ENCODE measurements at regions not wholly inside any gene's neighbourhood (a gene's known extent, or its start where the extent isn't known, plus 50 kb on each side); places are given as distances from the start of the nearest gene placed in this dataset.

- no peak for DNase-seq (ENCODE audit: low spot score in 2 of 2, unreplicated experiment in 2 of 2)
- H3K9me3 Mint-ChIP-seq, result no peaks in the 10 kb centered on the region
- no peak for TF ChIP-seq CTCF (IDR thresholded peaks at IDR 0.05; ENCODE audit: unreplicated experiment)
- no peaks in the 10 kb centered on the region for H3K36me3 Mint-ChIP-seq
- H3K27ac Mint-ChIP-seq, result no peak overlapping the region
- H3K4me1 Mint-ChIP-seq, result no peaks in the 10 kb centered on the region
- H3K4me3 Mint-ChIP-seq, result no peak overlapping the region
- H3K27me3 Mint-ChIP-seq (ENCODE audit: low read depth), result peaks cover 8% of the 10 kb centered on the region
These were observed 152.5 kb upstream of the NFIB start for GRCh38 chr9:14466429-14466818.

- Mint-ChIP-seq H3K36me3 (no peaks in the 10 kb centered on the region), H3K27me3 (ENCODE audit: low read depth) (no peaks in the 10 kb centered on the region), H3K9me3 (no peaks in the 10 kb centered on the region), H3K4me3 (no peak overlapping the region), H3K27ac (no peak overlapping the region), H3K4me1 (no peaks in the 10 kb centered on the region)
- DNase-seq (ENCODE audit: low spot score in 2 of 2, unreplicated experiment in 2 of 2), result no peak
- no peak for TF ChIP-seq CTCF (IDR thresholded peaks at IDR 0.05; ENCODE audit: unreplicated experiment)
These were observed 149.0 kb upstream of the NFIB start for GRCh38 chr9:14462950-14463349.

DNA sequence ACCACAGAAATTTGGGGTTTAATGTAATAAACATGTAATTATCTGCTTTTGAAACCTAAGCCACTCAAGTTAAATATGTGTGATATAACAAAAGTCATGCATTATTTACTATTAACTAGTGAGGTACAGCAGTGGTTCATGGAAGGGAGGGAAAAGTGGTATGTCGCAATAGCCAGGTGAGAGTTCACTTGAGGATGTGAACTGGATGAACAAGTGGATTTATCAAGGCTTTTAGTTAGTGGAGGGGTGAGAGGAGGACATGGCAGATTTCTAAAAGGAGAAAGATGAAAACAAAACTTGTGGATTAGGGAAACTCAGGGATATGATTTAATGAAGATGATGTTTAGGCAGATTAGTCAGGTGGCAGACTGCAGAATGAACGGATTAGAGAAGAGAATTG, 141.3 kb upstream of the NFIB start:
- Mint-ChIP-seq H3K9me3 (no peaks in the 10 kb centered on the region), H3K36me3 (no peaks in the 10 kb centered on the region), H3K27me3 (ENCODE audit: low read depth) (no peaks in the 10 kb centered on the region), H3K4me3 (no peak overlapping the region), H3K27ac (no peak overlapping the region), H3K4me1 (peaks cover 16% of the 10 kb centered on the region)
- no peak for TF ChIP-seq CTCF (IDR thresholded peaks at IDR 0.05; ENCODE audit: unreplicated experiment)
- DNase-seq (ENCODE audit: low spot score in 2 of 2, unreplicated experiment in 2 of 2), result no peak

- H3K27ac Mint-ChIP-seq, result no peak overlapping the region
- DNase-seq (ENCODE audit: low spot score in 2 of 2, unreplicated experiment in 2 of 2), result no peak
- H3K9me3 Mint-ChIP-seq, result peaks cover 2% of the 10 kb centered on the region
- no peak overlapping the region for H3K4me3 Mint-ChIP-seq
- no peak for TF ChIP-seq CTCF (IDR thresholded peaks at IDR 0.05; ENCODE audit: unreplicated experiment)
- no peaks in the 10 kb centered on the region for H3K36me3 Mint-ChIP-seq
- H3K27me3 Mint-ChIP-seq (ENCODE audit: low read depth), result peaks cover 2% of the 10 kb centered on the region
- peaks cover 16% of the 10 kb centered on the region for H3K4me1 Mint-ChIP-seq
These were observed 139.3 kb upstream of the NFIB start for GRCh38 chr9:14453286-14453685.

- Mint-ChIP-seq H3K4me3 (no peak overlapping the region), H3K9me3 (peaks cover 9% of the 10 kb centered on the region), H3K27ac (no peak overlapping the region), H3K27me3 (ENCODE audit: low read depth) (peaks cover 2% of the 10 kb centered on the region), H3K4me1 (peaks cover 16% of the 10 kb centered on the region), H3K36me3 (no peaks in the 10 kb centered on the region)
- TF ChIP-seq CTCF (IDR thresholded peaks at IDR 0.05; ENCODE audit: unreplicated experiment), result no peak
- no peak for DNase-seq (ENCODE audit: low spot score in 2 of 2, unreplicated experiment in 2 of 2)
These were observed 138.6 kb upstream of the NFIB start for GRCh38 chr9:14452539-14452938.

GRCh38 chr9:14451949-14452348, 138.0 kb upstream of the NFIB start:
- Mint-ChIP-seq H3K36me3 (no peaks in the 10 kb centered on the region), H3K27ac (no peak overlapping the region), H3K27me3 (ENCODE audit: low read depth) (peaks cover 2% of the 10 kb centered on the region), H3K9me3 (peaks cover 15% of the 10 kb centered on the region), H3K4me3 (no peak overlapping the region), H3K4me1 (peaks cover 16% of the 10 kb centered on the region)
- no peak for DNase-seq (ENCODE audit: low spot score in 2 of 2, unreplicated experiment in 2 of 2)
- no peak for TF ChIP-seq CTCF (IDR thresholded peaks at IDR 0.05; ENCODE audit: unreplicated experiment)
